ENCODE measurements at regions not wholly inside any gene's neighbourhood (a gene's known extent, or its start where the extent isn't known, plus 50 kb on each side); places are given as distances from the start of the nearest gene placed in this dataset.

GRCh38 chr5:133746834-133747233 is 134.5 kb upstream of the FSTL4 start:
- no peaks in the 10 kb centered on the region for H3K9me3 ChIP-seq (ENCODE audit: low read length)
- H3K9me2 ChIP-seq (replicated peaks; ENCODE audit: low read length) = no peaks in the 10 kb centered on the region
- H3F3A ChIP-seq (ENCODE audit: low read length, unreplicated experiment) = no peaks in the 10 kb centered on the region
- DNase-seq = no peak
- ChIA-PET POLR2A (ENCODE audit: unreplicated experiment) (no interaction called here), CTCF (no interaction called here)
- intact Hi-C loops (cut with micrococcal nuclease) = no loop called here
- H3K4me1 ChIP-seq (ENCODE audit: insufficient read depth, low read length) = no peaks in the 10 kb centered on the region
- H3K4me2 ChIP-seq (ENCODE audit: low read length) = no peak overlapping the region
- no peak overlapping the region for H2AFZ ChIP-seq (ENCODE audit: low read length)
- no peak overlapping the region for H3K27ac ChIP-seq (ENCODE audit: low read length)
- H3K4me3 ChIP-seq (ENCODE audit: low read length) = no peak overlapping the region
- H4K20me1 ChIP-seq (ENCODE audit: low read length) = no peaks in the 10 kb centered on the region
- H3K9ac ChIP-seq (ENCODE audit: low read length) = no peak overlapping the region
- TF ChIP-seq EZH2phosphoT487 (IDR thresholded peaks at IDR 0.05; ENCODE audit: borderline replicate concordance, low read length) = no peak
- no peak for TF ChIP-seq EZH2 (IDR thresholded peaks at IDR 0.05; ENCODE audit: low read length, unreplicated experiment)
- TF ChIP-seq CTCF (conservative IDR thresholded peaks at IDR 0.05; ENCODE audit: low read depth, low read length) = peak; percentile 47; the same call in 1 of the 2 replicates
- no TSS peak for BruUV-seq (replicated peaks)
- no peaks in the 10 kb centered on the region for H3K79me2 ChIP-seq (ENCODE audit: low read length)
- ATAC-seq = no peak
- H3K36me3 ChIP-seq (ENCODE audit: low read depth, low read length) = no peaks in the 10 kb centered on the region
- H3K27me3 ChIP-seq (ENCODE audit: low read length) = no peaks in the 10 kb centered on the region

DNA sequence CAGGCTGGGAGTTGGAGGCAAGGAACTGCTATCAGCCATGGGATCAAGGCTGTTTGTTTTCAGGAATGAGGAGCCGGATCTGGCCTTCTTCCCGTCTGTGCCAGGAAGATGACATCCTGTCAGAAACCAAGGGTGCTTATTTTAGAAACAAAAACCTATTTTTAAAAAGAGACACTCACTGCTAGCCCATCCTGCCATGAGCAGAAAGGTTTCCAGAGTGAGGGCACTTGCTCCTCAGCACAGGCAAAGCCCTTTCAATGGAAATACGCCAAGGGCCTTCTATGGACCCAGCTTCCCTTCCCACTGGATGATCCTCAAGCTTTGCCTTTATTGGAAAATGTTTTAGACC is 132.6 kb upstream of the FSTL4 start:
- CTCF ChIA-PET = no interaction called here
- TF ChIP-seq CTCF (conservative IDR thresholded peaks at IDR 0.05; ENCODE audit: low read depth, low read length) (no peak), EZH2 (IDR thresholded peaks at IDR 0.05; ENCODE audit: low read length, unreplicated experiment) (no peak), EZH2phosphoT487 (IDR thresholded peaks at IDR 0.05; ENCODE audit: borderline replicate concordance, low read length) (no peak)
- no peaks in the 10 kb centered on the region for H3K9me3 ChIP-seq (ENCODE audit: low read length)

GRCh38 chr5:133744051-133744959 is 132.0 kb upstream of the FSTL4 start:
- POLR2A ChIA-PET (ENCODE audit: unreplicated experiment) = no interaction called here
- DNase-seq = no peak

More for the DNA sequence above, 132.6 kb upstream of the FSTL4 start:
- no peak for DNase-seq
- intact Hi-C loops (cut with micrococcal nuclease) = no loop called here
- H3K36me3 ChIP-seq (ENCODE audit: low read depth, low read length) = no peaks in the 10 kb centered on the region
- BruUV-seq (replicated peaks) = no TSS peak
- no peaks in the 10 kb centered on the region for H3F3A ChIP-seq (ENCODE audit: low read length, unreplicated experiment)
- no peak overlapping the region for H2AFZ ChIP-seq (ENCODE audit: low read length)
- no peak overlapping the region for H3K9ac ChIP-seq (ENCODE audit: low read length)
- H3K27ac ChIP-seq (ENCODE audit: low read length) = no peak overlapping the region
- H3K9me2 ChIP-seq (replicated peaks; ENCODE audit: low read length) = no peaks in the 10 kb centered on the region
- no peak overlapping the region for H3K4me3 ChIP-seq (ENCODE audit: low read length)
- H3K4me2 ChIP-seq (ENCODE audit: low read length) = no peak overlapping the region
- POLR2A ChIA-PET (ENCODE audit: unreplicated experiment) = no interaction called here
- H3K4me1 ChIP-seq (ENCODE audit: insufficient read depth, low read length) = no peaks in the 10 kb centered on the region
- ATAC-seq = no peak
- H3K27me3 ChIP-seq (ENCODE audit: low read length) = no peaks in the 10 kb centered on the region
- H4K20me1 ChIP-seq (ENCODE audit: low read length) = no peaks in the 10 kb centered on the region
- no peaks in the 10 kb centered on the region for H3K79me2 ChIP-seq (ENCODE audit: low read length)

More at GRCh38 chr5:133744051-133744959, 132.0 kb upstream of the FSTL4 start:
- no peaks in the 10 kb centered on the region for H3K79me2 ChIP-seq (ENCODE audit: low read length)
- no peak overlapping the region for H3K4me2 ChIP-seq (ENCODE audit: low read length)
- CTCF ChIA-PET = no interaction called here
- no peaks in the 10 kb centered on the region for H3F3A ChIP-seq (ENCODE audit: low read length, unreplicated experiment)
- no peak overlapping the region for H3K27ac ChIP-seq (ENCODE audit: low read length)
- ATAC-seq = no peak
- no peaks in the 10 kb centered on the region for H4K20me1 ChIP-seq (ENCODE audit: low read length)
- H3K9ac ChIP-seq (ENCODE audit: low read length) = no peak overlapping the region
- intact Hi-C loops (cut with micrococcal nuclease) = no loop called here
- BruUV-seq (replicated peaks) = no TSS peak
- H3K9me2 ChIP-seq (replicated peaks; ENCODE audit: low read length) = no peaks in the 10 kb centered on the region
- TF ChIP-seq EZH2phosphoT487 (IDR thresholded peaks at IDR 0.05; ENCODE audit: borderline replicate concordance, low read length) = no peak
- H3K9me3 ChIP-seq (ENCODE audit: low read length) = no peaks in the 10 kb centered on the region
- H3K27me3 ChIP-seq (ENCODE audit: low read length) = no peaks in the 10 kb centered on the region
- no peak overlapping the region for H3K4me3 ChIP-seq (ENCODE audit: low read length)
- H3K4me1 ChIP-seq (ENCODE audit: insufficient read depth, low read length) = no peaks in the 10 kb centered on the region
- no peaks in the 10 kb centered on the region for H3K36me3 ChIP-seq (ENCODE audit: low read depth, low read length)
- H2AFZ ChIP-seq (ENCODE audit: low read length) = no peak overlapping the region

All from PC-3 (cell line).